ENCODE measurements at regions not wholly inside any gene's neighbourhood (a gene's known extent, or its start where the extent isn't known, plus 50 kb on each side); places are given as distances from the start of the nearest gene placed in this dataset.

DNA sequence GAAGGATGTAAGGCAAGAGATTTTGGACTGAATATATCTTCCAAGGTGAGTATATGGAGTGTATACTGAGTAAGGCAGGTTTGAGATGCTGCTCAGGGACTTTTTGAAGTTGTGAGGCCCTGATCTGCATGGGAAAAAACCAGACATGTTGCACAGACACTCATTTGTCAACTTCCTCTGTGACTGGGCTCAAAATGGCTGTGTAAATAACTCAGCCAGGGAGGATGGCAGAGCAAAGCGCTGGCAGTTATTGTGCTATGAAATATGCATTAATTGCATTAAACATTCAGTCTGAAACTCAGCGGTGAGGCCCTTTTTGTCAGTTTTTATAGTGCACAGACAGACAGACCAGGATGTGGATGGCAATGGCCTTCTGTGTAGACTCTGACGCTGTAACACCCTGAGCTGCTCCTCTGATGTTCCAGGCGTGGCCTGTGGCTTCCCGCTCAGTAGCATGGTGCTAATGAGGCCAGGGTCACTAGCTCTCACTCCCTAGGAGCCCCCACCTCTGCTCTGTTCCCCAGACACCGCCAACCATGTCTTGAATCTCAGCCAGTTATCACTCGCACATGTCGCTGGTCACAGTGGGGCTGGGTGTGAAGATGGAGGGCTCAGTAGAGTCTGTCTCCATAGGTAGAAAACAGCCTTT is 307.0 kb upstream of the PROX1 start:
- Mint-ChIP-seq H3K36me3 (no peaks in the 10 kb centered on the region), H3K4me3 (no peak overlapping the region), H3K27ac (no peak overlapping the region), H3K4me1 (no peaks in the 10 kb centered on the region), H3K27me3 (no peaks in the 10 kb centered on the region), H3K9me3 (no peaks in the 10 kb centered on the region)
- POLR2A ChIA-PET = no interaction called here
- ATAC-seq (ENCODE audit: low read depth) (no peak), DNase-seq (no peak)

DNA sequence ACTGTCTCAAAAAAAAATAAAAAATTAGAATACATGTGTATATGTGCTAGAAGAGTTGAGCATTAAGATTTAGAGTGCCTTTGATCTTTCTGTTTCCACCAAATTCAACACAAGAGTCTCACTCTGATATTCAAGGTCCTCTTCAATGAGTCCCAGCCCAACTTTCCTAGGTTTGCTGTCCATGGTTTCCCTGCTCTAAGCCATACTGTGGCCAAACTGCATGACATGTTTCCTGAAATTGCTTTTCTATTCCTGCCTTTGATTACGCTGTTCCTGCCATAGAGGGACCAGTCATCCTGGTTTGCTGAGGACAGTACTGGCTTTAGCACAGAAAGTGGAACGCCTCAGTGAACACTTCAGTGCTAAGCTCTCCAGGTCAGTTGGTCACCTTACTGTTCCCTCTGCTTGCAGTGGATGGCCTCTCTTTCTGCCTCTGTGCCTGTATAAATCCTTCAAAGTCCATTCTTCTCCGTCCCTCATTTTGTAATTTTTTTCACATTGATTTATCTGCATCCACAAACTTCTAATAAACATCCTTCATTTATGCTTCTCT is 305.9 kb upstream of the PROX1 start:
- POLR2A ChIA-PET = no interaction called here
- H3K9me3 Mint-ChIP-seq = no peaks in the 10 kb centered on the region
- no peak overlapping the region for H3K27ac Mint-ChIP-seq
- no peaks in the 10 kb centered on the region for H3K4me1 Mint-ChIP-seq
- ATAC-seq (ENCODE audit: low read depth) = no peak
- no peaks in the 10 kb centered on the region for H3K27me3 Mint-ChIP-seq
- no peak for DNase-seq
- no peaks in the 10 kb centered on the region for H3K36me3 Mint-ChIP-seq
- H3K4me3 Mint-ChIP-seq = no peak overlapping the region

DNA sequence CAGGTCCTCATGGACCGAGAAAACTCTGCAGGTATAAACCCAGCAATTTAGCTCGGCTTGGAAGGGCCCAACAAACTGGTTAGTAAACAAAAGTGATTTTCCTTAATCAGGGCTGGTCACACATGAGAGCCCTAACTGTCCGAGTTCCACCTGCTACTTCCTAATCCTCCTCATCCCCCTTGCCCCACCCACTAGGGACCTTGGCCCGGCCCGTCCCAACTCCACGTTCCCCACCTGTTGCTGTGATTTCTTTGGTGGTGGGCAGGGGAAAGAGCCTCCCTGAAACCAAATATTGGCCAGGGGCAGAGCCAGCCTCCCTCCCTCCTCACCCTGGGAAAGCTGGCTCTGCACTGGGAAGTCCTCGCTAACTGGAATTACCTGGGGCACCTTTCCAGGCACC is 304.2 kb upstream of the PROX1 start:
- no peak for DNase-seq
- POLR2A ChIA-PET = no interaction called here
- H3K4me1 Mint-ChIP-seq = no peaks in the 10 kb centered on the region
- no peak overlapping the region for H3K4me3 Mint-ChIP-seq
- H3K27ac Mint-ChIP-seq = no peak overlapping the region
- H3K36me3 Mint-ChIP-seq = no peaks in the 10 kb centered on the region
- no peaks in the 10 kb centered on the region for H3K27me3 Mint-ChIP-seq
- H3K9me3 Mint-ChIP-seq = no peaks in the 10 kb centered on the region
- no peak for ATAC-seq (ENCODE audit: low read depth)

DNA sequence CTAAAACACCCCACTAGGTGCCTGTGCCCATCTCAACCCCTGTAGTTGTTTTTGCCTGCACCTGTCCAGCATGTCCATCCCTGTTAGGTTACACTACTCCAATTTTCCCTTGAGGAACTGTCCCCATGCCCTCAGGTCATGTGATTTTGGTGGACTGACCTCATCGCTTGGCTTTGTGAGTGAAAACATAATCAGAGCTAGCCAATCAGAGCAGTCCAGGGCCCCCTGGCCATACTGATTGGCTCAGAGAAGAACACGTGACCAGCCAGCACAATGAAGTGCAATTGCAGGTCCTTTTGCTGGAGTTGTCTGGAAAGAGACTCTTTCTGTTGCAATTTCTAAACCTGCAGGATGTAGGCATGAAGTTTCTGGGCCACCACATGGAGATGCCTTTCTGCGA is 303.3 kb upstream of the PROX1 start:
- H3K9me3 Mint-ChIP-seq = no peaks in the 10 kb centered on the region
- POLR2A ChIA-PET = no interaction called here
- H3K4me3 Mint-ChIP-seq = no peak overlapping the region
- ATAC-seq (ENCODE audit: low read depth) = no peak
- no peak overlapping the region for H3K27ac Mint-ChIP-seq
- no peaks in the 10 kb centered on the region for H3K27me3 Mint-ChIP-seq
- no peaks in the 10 kb centered on the region for H3K4me1 Mint-ChIP-seq
- H3K36me3 Mint-ChIP-seq = no peaks in the 10 kb centered on the region
- DNase-seq = no peak

DNA sequence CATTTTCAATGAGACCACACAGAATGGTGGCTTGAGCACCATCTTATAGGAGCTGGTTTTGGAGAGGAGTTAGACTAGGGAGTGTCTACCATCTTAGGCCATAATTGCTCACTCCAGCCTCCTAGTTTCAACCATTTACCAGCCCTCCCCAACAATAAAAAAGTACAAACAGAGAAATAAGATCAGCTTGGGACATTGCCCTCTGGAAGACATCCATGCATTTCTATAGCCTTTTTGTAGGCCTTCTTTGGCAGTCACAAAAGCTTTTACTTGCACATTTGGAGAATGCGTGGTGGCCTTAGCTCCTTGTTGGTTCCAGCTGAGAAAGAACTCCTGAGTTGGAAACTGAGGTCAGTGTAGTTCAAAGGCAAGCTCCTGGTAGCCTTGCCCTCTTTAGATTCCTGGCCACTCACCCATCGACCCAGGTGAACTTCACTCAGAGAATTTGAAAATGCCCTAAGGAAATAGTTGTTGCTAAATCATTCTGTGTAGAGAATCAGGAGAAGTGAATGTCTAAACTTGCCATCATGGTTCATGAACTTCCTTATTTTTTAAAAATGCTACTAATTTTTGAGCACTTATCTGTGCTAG is 301.7 kb upstream of the PROX1 start:
- Mint-ChIP-seq H3K4me3 (no peak overlapping the region), H3K36me3 (no peaks in the 10 kb centered on the region), H3K4me1 (no peaks in the 10 kb centered on the region), H3K27me3 (no peaks in the 10 kb centered on the region), H3K9me3 (no peaks in the 10 kb centered on the region), H3K27ac (no peak overlapping the region)
- POLR2A ChIA-PET = no interaction called here
- ATAC-seq (ENCODE audit: low read depth) (no peak), DNase-seq (no peak)

DNA sequence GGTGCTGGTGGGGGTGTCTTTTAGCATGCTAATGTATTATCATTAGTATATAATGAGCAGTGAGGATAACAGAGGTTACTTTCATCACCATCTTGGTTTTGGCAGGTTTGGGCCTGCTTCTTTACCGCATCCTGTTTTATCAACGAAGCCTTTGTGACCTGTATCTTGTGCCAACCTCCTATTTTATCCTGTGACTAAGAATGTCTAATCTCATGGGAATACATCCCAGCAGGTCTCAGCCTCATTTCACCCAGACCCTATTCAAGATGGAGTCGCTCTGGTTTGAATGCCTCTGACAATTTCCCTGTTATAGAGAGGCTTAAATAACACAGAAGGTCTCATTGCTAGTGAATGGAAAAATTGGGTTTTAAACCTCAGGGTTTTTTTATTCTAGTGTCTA is 300.8 kb upstream of the PROX1 start:
- DNase-seq = no peak
- Mint-ChIP-seq H3K36me3 (no peaks in the 10 kb centered on the region), H3K4me3 (no peak overlapping the region), H3K9me3 (no peaks in the 10 kb centered on the region), H3K27ac (no peak overlapping the region), H3K27me3 (no peaks in the 10 kb centered on the region), H3K4me1 (no peaks in the 10 kb centered on the region)
- POLR2A ChIA-PET = no interaction called here
- ATAC-seq (ENCODE audit: low read depth) = no peak

DNA sequence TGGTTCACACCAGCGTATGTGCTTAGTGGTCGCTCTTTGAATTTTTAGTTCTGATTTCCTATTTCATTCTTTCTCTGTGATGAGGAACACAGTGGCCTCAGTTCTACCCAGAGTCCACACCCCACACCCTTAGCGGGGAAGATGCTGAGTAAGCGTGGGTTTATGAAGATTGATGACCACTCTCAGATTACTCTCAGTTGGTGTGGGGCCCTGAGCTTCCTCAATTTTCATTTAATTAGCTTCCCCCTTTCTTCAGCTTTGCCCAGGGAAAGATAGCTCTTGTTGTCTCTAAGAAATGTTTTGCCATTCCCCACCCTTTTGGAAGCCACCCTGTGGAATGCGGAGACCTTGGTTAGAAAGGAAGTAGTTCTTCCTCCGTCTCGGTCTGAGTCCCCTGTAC is 299.9 kb upstream of the PROX1 start:
- POLR2A ChIA-PET = no interaction called here
- Mint-ChIP-seq H3K36me3 (no peaks in the 10 kb centered on the region), H3K27me3 (no peaks in the 10 kb centered on the region), H3K27ac (no peak overlapping the region), H3K4me3 (no peak overlapping the region), H3K9me3 (no peaks in the 10 kb centered on the region), H3K4me1 (no peaks in the 10 kb centered on the region)
- ATAC-seq (ENCODE audit: low read depth) (no peak), DNase-seq (no peak)

DNA sequence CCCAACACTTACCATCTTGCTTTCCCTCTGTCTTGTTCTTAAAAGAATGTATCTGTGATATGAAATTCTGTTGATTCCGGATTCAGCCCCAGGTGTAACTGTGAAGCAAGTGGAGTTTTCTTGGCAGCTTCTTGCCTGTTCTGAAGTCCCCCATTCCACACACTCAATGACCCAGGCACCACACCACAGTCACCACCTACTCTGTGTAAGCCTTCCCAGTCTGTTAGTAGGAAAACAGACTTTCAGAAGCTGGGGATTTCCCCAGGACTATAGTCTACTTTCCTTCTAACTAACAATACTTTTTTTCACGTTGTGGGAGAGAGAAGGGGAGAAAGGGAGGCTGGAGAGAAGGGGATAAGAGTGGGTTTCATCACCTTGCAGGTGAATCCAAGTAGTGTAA is 299.1 kb upstream of the PROX1 start:
- ATAC-seq (ENCODE audit: low read depth) = no peak
- H3K36me3 Mint-ChIP-seq = no peaks in the 10 kb centered on the region

DNA sequence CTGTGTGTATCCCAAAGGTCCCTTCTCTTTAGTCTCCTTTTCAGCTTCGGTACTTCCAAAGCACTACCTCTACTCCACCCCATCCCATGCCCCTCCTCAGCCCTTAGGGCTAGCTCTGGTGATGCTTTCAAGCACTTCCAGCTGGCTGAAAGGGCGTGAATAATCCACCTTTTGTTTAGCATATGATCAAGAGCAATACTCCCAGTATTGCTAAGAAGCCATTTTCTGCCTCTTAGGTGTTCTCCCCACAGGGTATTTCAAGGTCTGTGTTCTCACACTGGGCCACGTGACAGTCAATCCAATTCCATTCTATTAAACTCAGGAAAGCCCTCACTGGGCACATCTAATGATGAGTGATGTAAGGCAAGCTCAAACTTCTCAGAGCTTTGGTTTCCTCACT is 298.5 kb upstream of the PROX1 start:
- H3K27ac Mint-ChIP-seq = no peak overlapping the region
- H3K9me3 Mint-ChIP-seq = no peaks in the 10 kb centered on the region
- H3K4me3 Mint-ChIP-seq = no peak overlapping the region
- POLR2A ChIA-PET = no interaction called here
- DNase-seq = no peak
- no peaks in the 10 kb centered on the region for H3K36me3 Mint-ChIP-seq
- H3K4me1 Mint-ChIP-seq = no peaks in the 10 kb centered on the region
- ATAC-seq (ENCODE audit: low read depth) = no peak
- no peaks in the 10 kb centered on the region for H3K27me3 Mint-ChIP-seq

More for the DNA sequence above, 299.1 kb upstream of the PROX1 start:
- no peak overlapping the region for H3K27ac Mint-ChIP-seq
- H3K9me3 Mint-ChIP-seq = no peaks in the 10 kb centered on the region
- POLR2A ChIA-PET = no interaction called here
- no peaks in the 10 kb centered on the region for H3K4me1 Mint-ChIP-seq
- no peaks in the 10 kb centered on the region for H3K27me3 Mint-ChIP-seq
- DNase-seq = no peak
- H3K4me3 Mint-ChIP-seq = no peak overlapping the region

DNA sequence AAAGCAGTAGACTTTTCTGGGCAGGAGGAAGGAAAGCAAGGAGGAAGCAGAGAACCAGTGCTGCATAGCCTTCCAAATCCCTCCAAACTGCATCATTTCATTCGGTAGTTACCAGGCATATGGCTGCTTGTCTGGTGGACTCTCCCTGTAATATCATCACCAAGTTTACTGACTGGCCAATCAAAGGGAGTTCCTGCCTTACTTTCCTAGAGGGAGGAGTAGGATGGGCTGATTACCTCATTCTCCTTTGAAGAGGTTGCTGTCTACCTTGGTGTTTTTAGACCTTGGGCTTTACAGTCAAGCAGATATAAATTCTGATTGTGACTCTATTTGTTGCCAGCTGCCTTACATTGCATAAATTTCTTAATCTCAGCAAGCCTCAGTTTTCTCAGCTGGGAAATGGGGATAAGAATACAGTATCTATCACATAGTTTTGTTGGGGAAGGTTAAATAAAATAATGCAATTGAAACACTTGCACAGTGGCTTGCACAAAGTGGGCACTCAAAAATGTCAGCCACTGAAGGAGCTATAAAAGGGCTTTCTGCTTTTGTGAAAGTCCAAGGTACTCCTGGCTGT is 297.3 kb upstream of the PROX1 start:
- POLR2A ChIA-PET = no interaction called here
- H3K4me3 Mint-ChIP-seq = no peak overlapping the region
- H3K36me3 Mint-ChIP-seq = no peaks in the 10 kb centered on the region
- H3K27me3 Mint-ChIP-seq = no peaks in the 10 kb centered on the region
- H3K4me1 Mint-ChIP-seq = no peaks in the 10 kb centered on the region
- no peak overlapping the region for H3K27ac Mint-ChIP-seq
- no peaks in the 10 kb centered on the region for H3K9me3 Mint-ChIP-seq
- ATAC-seq (ENCODE audit: low read depth) (no peak), DNase-seq (no peak)

DNA sequence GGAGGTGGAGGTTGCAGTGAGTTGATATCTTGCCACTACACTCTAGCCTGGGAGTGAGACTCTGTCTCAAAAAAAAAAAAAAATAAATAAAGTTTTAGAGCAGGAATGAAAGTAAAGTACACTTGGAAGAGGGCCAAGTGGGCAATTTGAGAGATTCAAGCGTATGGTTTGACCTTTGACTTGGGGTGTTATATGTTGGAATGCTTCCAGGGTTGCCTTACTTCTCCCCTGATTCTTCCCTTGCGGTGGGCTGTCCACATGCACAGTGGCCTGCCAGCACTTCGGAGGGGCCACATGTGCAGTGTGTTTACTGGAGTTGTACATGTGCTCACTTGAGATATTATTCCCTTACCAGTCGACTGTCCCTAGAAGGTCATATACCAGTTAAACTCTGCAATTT is 295.5 kb upstream of the PROX1 start:
- H3K9me3 Mint-ChIP-seq = no peaks in the 10 kb centered on the region
- DNase-seq = no peak
- POLR2A ChIA-PET = no interaction called here
- H3K36me3 Mint-ChIP-seq = no peaks in the 10 kb centered on the region
- H3K27ac Mint-ChIP-seq = no peak overlapping the region
- H3K27me3 Mint-ChIP-seq = no peaks in the 10 kb centered on the region
- H3K4me3 Mint-ChIP-seq = no peak overlapping the region
- no peaks in the 10 kb centered on the region for H3K4me1 Mint-ChIP-seq
- ATAC-seq (ENCODE audit: low read depth) = no peak

DNA sequence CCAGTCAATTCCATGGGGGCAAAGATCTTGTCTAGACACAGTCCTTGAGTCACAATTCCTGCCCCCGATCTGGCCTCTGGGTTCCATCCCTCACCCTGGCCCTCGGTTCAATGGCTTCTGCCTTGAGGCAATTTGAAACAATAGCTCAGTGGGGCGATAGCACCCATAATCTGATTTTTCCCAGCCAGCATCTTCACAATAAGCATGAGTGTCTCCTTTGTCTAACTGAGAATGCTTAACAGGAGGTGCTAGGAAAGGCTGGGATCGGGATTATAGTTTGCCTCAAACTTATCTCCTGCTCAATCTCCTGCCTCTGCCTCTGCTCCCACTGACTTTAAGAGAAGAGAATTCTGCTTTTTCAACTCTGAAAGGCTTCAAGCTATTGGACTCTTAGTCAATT is 293.9 kb upstream of the PROX1 start:
- no peak overlapping the region for H3K27ac Mint-ChIP-seq
- DNase-seq (no peak), ATAC-seq (ENCODE audit: low read depth) (no peak)
- H3K36me3 Mint-ChIP-seq = no peaks in the 10 kb centered on the region
- no peaks in the 10 kb centered on the region for H3K4me1 Mint-ChIP-seq
- H3K4me3 Mint-ChIP-seq = no peak overlapping the region
- no peaks in the 10 kb centered on the region for H3K27me3 Mint-ChIP-seq
- POLR2A ChIA-PET = no interaction called here
- no peaks in the 10 kb centered on the region for H3K9me3 Mint-ChIP-seq

DNA sequence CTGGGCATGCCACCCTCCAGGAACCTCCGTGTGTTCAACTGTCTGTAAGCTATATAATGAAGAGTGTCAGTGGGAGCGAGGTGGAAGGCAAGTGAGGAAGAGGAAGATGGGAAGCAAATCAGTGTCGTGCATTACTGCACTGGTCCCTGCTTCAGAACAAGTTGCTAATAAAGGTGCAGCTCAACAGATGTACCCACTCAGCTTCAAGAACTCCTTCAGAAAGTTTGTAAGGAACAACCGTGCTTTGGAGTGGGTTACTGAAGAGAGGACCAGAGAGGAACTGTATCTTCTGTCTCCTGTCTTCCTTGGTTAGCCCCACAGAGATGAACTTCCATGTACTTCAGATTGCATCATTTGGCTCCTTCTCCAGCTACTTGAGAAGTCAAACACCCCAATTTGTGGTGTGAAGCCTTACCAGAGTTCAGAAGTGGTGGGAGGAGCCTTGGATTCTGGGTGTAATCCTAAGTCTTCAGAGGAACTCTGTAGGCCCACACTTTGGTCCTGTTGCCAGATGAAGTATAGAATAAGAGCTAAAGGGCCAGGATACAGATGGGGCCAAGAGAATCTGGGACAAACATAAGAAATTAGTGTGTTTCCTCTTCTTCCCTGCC is 290.5 kb upstream of the PROX1 start:
- H3K27me3 Mint-ChIP-seq = no peaks in the 10 kb centered on the region
- POLR2A ChIA-PET = no interaction called here
- DNase-seq (no peak), ATAC-seq (ENCODE audit: low read depth) (no peak)
- no peak overlapping the region for H3K27ac Mint-ChIP-seq
- H3K4me3 Mint-ChIP-seq = no peak overlapping the region
- H3K4me1 Mint-ChIP-seq = no peaks in the 10 kb centered on the region
- no peaks in the 10 kb centered on the region for H3K9me3 Mint-ChIP-seq
- no peaks in the 10 kb centered on the region for H3K36me3 Mint-ChIP-seq

DNA sequence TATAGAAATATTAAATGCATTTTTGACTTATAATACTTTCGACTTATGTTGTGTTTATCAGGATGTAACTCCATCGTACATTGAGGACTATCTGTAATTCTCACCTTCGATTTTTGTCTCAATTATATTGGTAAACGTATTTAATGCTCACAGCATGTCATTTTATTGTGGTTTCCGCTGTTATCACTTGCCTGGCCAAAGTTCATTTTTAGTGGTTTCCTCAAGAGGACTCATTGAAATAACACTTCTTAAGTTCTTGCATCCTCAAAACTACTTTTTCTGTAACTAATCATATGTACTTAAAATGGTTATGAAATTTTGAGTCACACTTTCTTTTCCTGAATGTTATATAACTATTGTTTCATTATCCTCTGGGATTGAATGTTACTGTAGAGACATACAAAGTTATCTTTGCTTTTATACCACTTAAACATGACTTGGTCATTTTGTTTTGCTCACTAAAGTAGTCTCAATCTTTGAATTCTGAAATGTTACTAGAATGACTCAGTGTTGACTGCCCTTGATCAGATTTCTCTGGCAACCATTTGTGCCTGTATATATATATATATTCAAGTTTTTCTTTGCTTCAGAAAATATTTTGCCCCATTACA is 289.6 kb upstream of the PROX1 start:
- H3K27me3 Mint-ChIP-seq = no peaks in the 10 kb centered on the region
- POLR2A ChIA-PET = no interaction called here
- no peaks in the 10 kb centered on the region for H3K36me3 Mint-ChIP-seq
- H3K9me3 Mint-ChIP-seq = no peaks in the 10 kb centered on the region
- DNase-seq (no peak), ATAC-seq (ENCODE audit: low read depth) (no peak)
- H3K4me1 Mint-ChIP-seq = no peaks in the 10 kb centered on the region
- no peak overlapping the region for H3K27ac Mint-ChIP-seq
- H3K4me3 Mint-ChIP-seq = no peak overlapping the region
